Gastrocnemius medialis (tissue), 4 donors: ENCODE measurements at regions not wholly inside any gene's neighbourhood (a gene's known extent, or its start where the extent isn't known, plus 50 kb on each side); places are given as distances from the start of the nearest gene placed in this dataset.

ENCODE experiments used
- POLR2A ChIP-seq, 2 donors: fragments of 450-650 bp; IDR thresholded peaks; one replicate each; pipeline ENCODE4 v1.6.1; 2017; ENCODE audit warnings: antibody characterized with exemption in 2 of 2, mild to moderate bottlenecking in 2 of 2, moderate library complexity in 2 of 2
- TF ChIP-seq, protein P1 (sequence below), 5 experiments: fragments of 450-650 bp in 3 of 5; fragments of 200-600 bp in 2 of 5; sonication (generic) in 2 of 5; IDR thresholded peaks in 4 of 5; conservative IDR thresholded peaks in 1 of 5; 1 replicate in 4 of 5; 2 replicates in 1 of 5; pipeline ENCODE4 v1.5.1; 2016 to 2019; ENCODE audit warnings: antibody characterized with exemption in 5 of 5, mild to moderate bottlenecking in 3 of 5, moderate library complexity in 3 of 5

DNA sequence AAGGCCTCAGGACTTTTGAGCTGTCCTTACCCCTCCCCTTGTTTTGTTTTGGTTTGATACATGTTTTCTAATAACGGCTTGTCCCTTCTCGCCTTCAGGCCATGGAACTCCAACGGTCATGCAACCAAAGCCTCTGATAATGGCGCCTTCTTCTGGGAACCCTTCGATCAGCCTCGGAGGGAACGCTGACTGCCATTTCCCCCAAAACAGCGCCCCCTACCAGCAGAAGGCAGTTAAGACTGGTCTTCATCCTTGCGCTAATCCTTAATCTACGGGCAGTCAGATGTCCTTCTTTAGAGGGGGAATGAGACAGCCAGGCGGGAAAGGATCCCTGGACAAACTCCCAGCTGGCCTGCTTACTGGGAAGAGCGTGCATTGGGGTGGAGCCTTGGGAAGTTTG is 276.6 kb downstream of the ICE1 start:
- TF ChIP-seq POLR2A (IDR thresholded peaks at IDR 0.05), result no peak
- TF ChIP-seq, protein P1, sequence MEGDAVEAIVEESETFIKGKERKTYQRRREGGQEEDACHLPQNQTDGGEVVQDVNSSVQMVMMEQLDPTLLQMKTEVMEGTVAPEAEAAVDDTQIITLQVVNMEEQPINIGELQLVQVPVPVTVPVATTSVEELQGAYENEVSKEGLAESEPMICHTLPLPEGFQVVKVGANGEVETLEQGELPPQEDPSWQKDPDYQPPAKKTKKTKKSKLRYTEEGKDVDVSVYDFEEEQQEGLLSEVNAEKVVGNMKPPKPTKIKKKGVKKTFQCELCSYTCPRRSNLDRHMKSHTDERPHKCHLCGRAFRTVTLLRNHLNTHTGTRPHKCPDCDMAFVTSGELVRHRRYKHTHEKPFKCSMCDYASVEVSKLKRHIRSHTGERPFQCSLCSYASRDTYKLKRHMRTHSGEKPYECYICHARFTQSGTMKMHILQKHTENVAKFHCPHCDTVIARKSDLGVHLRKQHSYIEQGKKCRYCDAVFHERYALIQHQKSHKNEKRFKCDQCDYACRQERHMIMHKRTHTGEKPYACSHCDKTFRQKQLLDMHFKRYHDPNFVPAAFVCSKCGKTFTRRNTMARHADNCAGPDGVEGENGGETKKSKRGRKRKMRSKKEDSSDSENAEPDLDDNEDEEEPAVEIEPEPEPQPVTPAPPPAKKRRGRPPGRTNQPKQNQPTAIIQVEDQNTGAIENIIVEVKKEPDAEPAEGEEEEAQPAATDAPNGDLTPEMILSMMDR (IDR thresholded peaks at IDR 0.05 in 4 of 5, conservative IDR thresholded peaks at IDR 0.05 in 1 of 5), result peak in 1 of 5 experiments; percentile 11
